BLaER1 treated with 17β-estradiol and CSF1 and Interleukin-3, amounts not matched to agents 10 nM and 100 nM (cell line): ENCODE measurements at regions not wholly inside any gene's neighbourhood (a gene's known extent, or its start where the extent isn't known, plus 50 kb on each side); places are given as distances from the start of the nearest gene placed in this dataset.

Experiments
- H3K27ac ChIP-seq, 11 experiments: shearing (Covaris generic); formaldehyde crosslinking; 2 replicates each; pipeline ENCODE4 v1.8.1; 2022
- H3K27me3 ChIP-seq, 11 experiments: shearing (Covaris generic); formaldehyde crosslinking; 2 replicates each; pipeline ENCODE4 v1.8.1; 2022
- H3K36me3 ChIP-seq, 11 experiments: shearing (Covaris generic); formaldehyde crosslinking; 2 replicates each; pipeline ENCODE4 v1.8.1; 2022
- H3K4me1 ChIP-seq, 10 experiments: shearing (Covaris generic); formaldehyde crosslinking; 2 replicates each; pipeline ENCODE4 v1.8.1; 2022
- H3K4me2 ChIP-seq, 11 experiments: shearing (Covaris generic); formaldehyde crosslinking; 2 replicates each; pipeline ENCODE4 v1.8.1; 2022
- H3K4me3 ChIP-seq, 10 experiments: shearing (Covaris generic); formaldehyde crosslinking; 2 replicates each; pipeline ENCODE4 v1.8.1; 2022
- H3K9ac ChIP-seq, 11 experiments: shearing (Covaris generic); formaldehyde crosslinking; 2 replicates each; pipeline ENCODE4 v1.8.1; 2022
- H3K9me3 ChIP-seq, 11 experiments: shearing (Covaris generic); formaldehyde crosslinking; replicated peaks in 1 of 11; 2 replicates each; pipeline ENCODE4 v1.8.1; 2022
- H4K20me1 ChIP-seq, 11 experiments: shearing (Covaris generic); formaldehyde crosslinking; 2 replicates each; pipeline ENCODE4 v1.8.1; 2022
- Cebpa-rat ChIP-seq, 11 experiments: shearing (Covaris generic); IDR thresholded peaks; 2 replicates each; pipeline ENCODE4 v1.8.1; 2022

DNA sequence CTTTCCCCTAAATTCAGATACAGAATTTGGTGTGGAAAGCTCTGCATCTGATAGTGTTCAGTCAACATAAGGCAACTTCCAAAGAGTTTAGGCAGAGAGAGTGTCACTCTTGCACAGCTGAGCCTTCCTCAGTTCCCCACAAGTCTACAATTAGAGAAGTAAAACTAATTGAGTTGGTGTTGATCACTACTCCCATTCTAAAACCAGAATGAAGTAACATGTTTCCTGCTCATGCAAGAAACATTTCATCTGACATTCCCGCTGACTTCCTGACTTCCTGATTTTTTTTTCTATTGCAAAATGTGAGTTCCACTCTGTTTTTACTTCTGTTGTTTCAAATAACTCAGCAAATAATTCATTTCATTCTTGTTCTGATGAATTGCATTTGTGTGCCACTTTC is 271.0 kb downstream of the ALG10B start:
- Histone ChIP-seq H3K9me3 (peaks cover 0 to 27% (median 0%) of the 10 kb centered on the region in 11 experiments; a peak in 4 of 22 replicates), H3K4me3 (0 out of 20 replicates have a peak overlapping the region, but pooled peaks of 1 of the 10 experiments have one; percentile 7), H3K36me3 (no peaks in the 10 kb centered on the region), H3K27ac (peak overlapping the region in 8 of 11 experiments; percentile 23 to 85 (median 64); a peak in 13 of 22 replicates), H3K9ac (peak overlapping the region in 5 of 11 experiments; percentile 2 to 56 (median 20); a peak in 4 of 22 replicates), H3K4me1 (peaks cover 0 to 47% (median 19%) of the 10 kb centered on the region in 10 experiments; a peak in 13 of 20 replicates), H3K4me2 (peak overlapping the region in 7 of 11 experiments; percentile 26 to 88 (median 76); a peak in 15 of 22 replicates), H4K20me1 (no peaks in the 10 kb centered on the region), H3K27me3 (no peaks in the 10 kb centered on the region)
- TF ChIP-seq Cebpa-rat (IDR thresholded peaks at IDR 0.05), result peak in 2 of 11 experiments; percentile 47 to 55; a peak in 1 of 22 replicates

DNA sequence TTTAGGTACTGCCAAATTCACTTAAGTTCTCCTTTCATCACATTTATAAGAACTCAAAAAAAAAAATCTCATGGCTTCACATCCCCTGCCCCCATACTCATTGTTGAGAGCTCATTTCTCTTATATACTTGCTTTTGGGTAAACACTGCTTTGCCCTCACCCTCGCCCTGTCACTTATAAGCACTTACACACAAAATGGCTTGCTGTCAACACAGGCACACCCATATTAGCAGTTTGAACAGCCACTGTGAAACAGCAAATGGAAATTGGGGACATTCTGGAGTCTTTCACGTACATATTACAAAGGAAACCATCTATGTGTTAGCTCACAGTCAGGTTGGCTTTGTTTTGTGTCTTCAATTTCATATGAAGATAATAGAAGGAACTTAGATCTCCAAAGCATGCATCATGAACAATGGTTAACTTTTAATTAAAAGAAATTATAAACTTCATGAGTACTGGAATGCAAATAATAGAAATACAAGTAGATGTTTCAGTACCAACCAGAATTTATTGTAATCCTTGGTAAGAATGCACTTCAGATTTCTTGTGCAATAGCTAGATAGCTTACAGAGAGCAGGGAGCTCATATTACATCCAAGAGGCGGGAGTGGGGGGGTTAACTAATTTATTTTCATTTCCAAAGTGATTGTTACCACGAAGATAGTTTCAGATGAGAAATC is 272.2 kb downstream of the ALG10B start:
- Histone ChIP-seq H3K4me2 (peak overlapping the region in 4 of 11 experiments; percentile 70 to 88 (median 79); a peak in 8 of 22 replicates), H3K36me3 (no peaks in the 10 kb centered on the region), H4K20me1 (no peaks in the 10 kb centered on the region), H3K4me1 (peaks cover 0 to 47% (median 19%) of the 10 kb centered on the region in 10 experiments; a peak in 13 of 20 replicates), H3K9me3 (peaks cover 0 to 22% (median 0%) of the 10 kb centered on the region in 11 experiments; a peak in 3 of 22 replicates), H3K9ac (no peak overlapping the region), H3K27ac (peak overlapping the region in 7 of 11 experiments; percentile 12 to 85 (median 63); a peak in 12 of 22 replicates), H3K4me3 (no peak overlapping the region), H3K27me3 (no peaks in the 10 kb centered on the region)
- TF ChIP-seq Cebpa-rat (IDR thresholded peaks at IDR 0.05), result no peak

DNA sequence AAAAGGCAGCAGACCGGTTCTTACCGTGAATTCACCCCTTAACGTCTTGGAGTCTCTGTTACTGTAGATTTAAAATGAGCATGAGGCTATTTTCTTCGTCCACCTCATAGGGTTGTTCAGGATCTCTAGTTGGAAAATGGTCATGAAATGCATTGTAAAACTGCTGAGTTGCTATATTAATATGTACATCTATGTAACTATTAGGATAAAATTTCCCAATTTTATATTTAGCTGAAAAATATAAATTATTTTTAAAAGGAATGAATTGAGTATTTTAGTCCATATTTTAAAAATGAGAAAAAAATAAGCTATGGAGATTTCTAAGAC is 272.7 kb downstream of the ALG10B start:
- H3K36me3 ChIP-seq, result no peaks in the 10 kb centered on the region
- H3K4me2 ChIP-seq, result peak overlapping the region in 4 of 11 experiments; percentile 70 to 88 (median 79); a peak in 7 of 22 replicates
- peaks cover 0 to 47% (median 19%) of the 10 kb centered on the region in 10 experiments; a peak in 13 of 20 replicates for H3K4me1 ChIP-seq
- no peak for TF ChIP-seq Cebpa-rat (IDR thresholded peaks at IDR 0.05)
- H3K9ac ChIP-seq, result no peak overlapping the region
- no peaks in the 10 kb centered on the region for H4K20me1 ChIP-seq
- H3K27ac ChIP-seq, result peak overlapping the region in 2 of 11 experiments; percentile 60 to 85; a peak in 3 of 22 replicates
- H3K9me3 ChIP-seq, result peaks cover 0 to 22% (median 0%) of the 10 kb centered on the region in 11 experiments; a peak in 3 of 22 replicates
- H3K4me3 ChIP-seq, result no peak overlapping the region
- H3K27me3 ChIP-seq, result no peaks in the 10 kb centered on the region

DNA sequence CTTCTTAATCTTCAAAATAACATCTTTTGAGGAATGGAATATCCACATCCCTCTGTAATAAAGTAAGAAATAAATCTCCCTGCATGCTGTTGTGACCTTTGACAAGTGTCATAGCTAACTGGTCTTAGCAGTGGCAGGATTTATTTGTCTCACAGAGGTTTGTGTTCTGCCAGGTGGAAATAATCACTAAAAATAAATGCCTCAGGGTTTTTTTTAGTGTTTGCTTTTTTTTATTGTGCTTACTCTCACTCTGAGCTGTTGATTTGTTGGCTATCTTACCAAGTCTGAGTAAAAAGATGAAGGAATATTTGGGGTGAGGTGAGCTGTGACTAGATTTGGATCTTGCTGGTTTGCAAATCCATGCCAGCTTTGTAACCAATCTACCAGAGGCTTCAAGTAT is 285.4 kb downstream of the ALG10B start:
- Histone ChIP-seq H4K20me1 (no peaks in the 10 kb centered on the region), H3K9ac (no peak overlapping the region), H3K36me3 (no peaks in the 10 kb centered on the region), H3K4me1 (no peaks in the 10 kb centered on the region), H3K4me3 (no peak overlapping the region), H3K27me3 (no peaks in the 10 kb centered on the region), H3K9me3 (peaks cover 4 to 24% (median 7%) of the 10 kb centered on the region in 11 experiments; a peak in 14 of 22 replicates), H3K27ac (no peak overlapping the region), H3K4me2 (no peak overlapping the region)
- no peak for TF ChIP-seq Cebpa-rat (IDR thresholded peaks at IDR 0.05)
